Skeletal muscle satellite cell (primary cell): ENCODE measurements at regions not wholly inside any gene's neighbourhood (a gene's known extent, or its start where the extent isn't known, plus 50 kb on each side); places are given as distances from the start of the nearest gene placed in this dataset.

Experiments used
- H3K27me3 ChIP-seq: 2 replicates; pipeline ENCODE4 v1.7.0; 2013; ENCODE audit warnings: low read length; ENCODE audit not compliant: control insufficient read depth, insufficient read depth
- H3K36me3 ChIP-seq: 2 replicates; pipeline ENCODE4 v1.7.0; 2013; ENCODE audit warnings: mild to moderate bottlenecking, control low read depth, low read length; ENCODE audit not compliant: insufficient read depth
- H3K4me1 ChIP-seq: 2 replicates; pipeline ENCODE4 v1.7.0; 2013; ENCODE audit warnings: low read length; ENCODE audit not compliant: control insufficient read depth, insufficient read depth
- H3K4me2 ChIP-seq: 2 replicates; pipeline ENCODE4 v1.7.0; 2013; ENCODE audit warnings: mild to moderate bottlenecking, low read length
- H3K4me3 ChIP-seq: 2 replicates; pipeline ENCODE4 v1.7.0; 2013; ENCODE audit warnings: low read length
- H3K9ac ChIP-seq: 2 replicates; pipeline ENCODE4 v1.7.0; 2013; ENCODE audit warnings: mild to moderate bottlenecking, low read depth, low read length, moderate library complexity
- H3K9me3 ChIP-seq: replicated peaks from 2 replicates; pipeline ENCODE4 v1.7.0; 2013; ENCODE audit warnings: mild to moderate bottlenecking, control low read depth, low read length

DNA sequence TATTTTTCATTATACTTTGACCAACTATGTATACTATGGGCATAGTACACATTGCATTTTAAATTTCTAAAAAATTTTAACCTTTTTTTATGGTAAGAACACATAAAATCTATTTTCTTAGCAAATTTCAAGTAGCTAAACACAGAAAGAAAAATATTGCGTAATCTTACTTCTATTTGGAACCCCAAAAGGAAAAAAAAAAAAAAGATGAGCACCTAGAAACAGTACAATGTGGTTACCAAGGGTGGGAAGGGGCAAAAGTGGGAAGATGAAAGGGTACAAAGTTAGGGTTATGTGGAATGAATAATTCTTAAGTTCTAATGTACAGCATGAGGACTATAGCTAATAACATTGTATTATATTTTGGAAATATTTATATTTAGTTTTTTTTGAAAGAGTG, 205.0 kb upstream of the EPHA4 start:
- H3K9me3 ChIP-seq = no peaks in the 10 kb centered on the region
- no peak overlapping the region for H3K4me3 ChIP-seq
- H3K9ac ChIP-seq = no peak overlapping the region
- H3K36me3 ChIP-seq = no peaks in the 10 kb centered on the region
- no peak overlapping the region for H3K4me2 ChIP-seq
- H3K27me3 ChIP-seq = no peaks in the 10 kb centered on the region
- H3K4me1 ChIP-seq = peaks cover 21% of the 10 kb centered on the region

GRCh38 chr2:221775096-221775495, 203.0 kb upstream of the EPHA4 start:
- no peaks in the 10 kb centered on the region for H3K27me3 ChIP-seq
- no peak overlapping the region for H3K4me2 ChIP-seq
- no peak overlapping the region for H3K9ac ChIP-seq
- no peak overlapping the region for H3K4me3 ChIP-seq
- H3K9me3 ChIP-seq = no peaks in the 10 kb centered on the region
- H3K4me1 ChIP-seq = peaks cover 12% of the 10 kb centered on the region
- no peaks in the 10 kb centered on the region for H3K36me3 ChIP-seq

- no peak overlapping the region for H3K4me3 ChIP-seq
- peaks cover 3% of the 10 kb centered on the region for H3K4me1 ChIP-seq
- H3K9me3 ChIP-seq = no peaks in the 10 kb centered on the region
- H3K4me2 ChIP-seq = no peak overlapping the region
- no peaks in the 10 kb centered on the region for H3K36me3 ChIP-seq
- H3K9ac ChIP-seq = no peak overlapping the region
- H3K27me3 ChIP-seq = no peaks in the 10 kb centered on the region
These were observed 202.0 kb upstream of the EPHA4 start for GRCh38 chr2:221774136-221774535.

GRCh38 chr2:221771297-221771696, 199.2 kb upstream of the EPHA4 start:
- no peaks in the 10 kb centered on the region for H3K36me3 ChIP-seq
- no peak overlapping the region for H3K9ac ChIP-seq
- H3K4me3 ChIP-seq = no peak overlapping the region
- peaks cover 3% of the 10 kb centered on the region for H3K4me1 ChIP-seq
- H3K27me3 ChIP-seq = no peaks in the 10 kb centered on the region
- no peak overlapping the region for H3K4me2 ChIP-seq
- no peaks in the 10 kb centered on the region for H3K9me3 ChIP-seq

- H3K27me3 ChIP-seq = no peaks in the 10 kb centered on the region
- no peaks in the 10 kb centered on the region for H3K9me3 ChIP-seq
- H3K36me3 ChIP-seq = no peaks in the 10 kb centered on the region
- no peak overlapping the region for H3K9ac ChIP-seq
- H3K4me2 ChIP-seq = no peak overlapping the region
- no peak overlapping the region for H3K4me3 ChIP-seq
- H3K4me1 ChIP-seq = peaks cover 3% of the 10 kb centered on the region
These were observed 195.3 kb upstream of the EPHA4 start for GRCh38 chr2:221767106-221768012.

DNA sequence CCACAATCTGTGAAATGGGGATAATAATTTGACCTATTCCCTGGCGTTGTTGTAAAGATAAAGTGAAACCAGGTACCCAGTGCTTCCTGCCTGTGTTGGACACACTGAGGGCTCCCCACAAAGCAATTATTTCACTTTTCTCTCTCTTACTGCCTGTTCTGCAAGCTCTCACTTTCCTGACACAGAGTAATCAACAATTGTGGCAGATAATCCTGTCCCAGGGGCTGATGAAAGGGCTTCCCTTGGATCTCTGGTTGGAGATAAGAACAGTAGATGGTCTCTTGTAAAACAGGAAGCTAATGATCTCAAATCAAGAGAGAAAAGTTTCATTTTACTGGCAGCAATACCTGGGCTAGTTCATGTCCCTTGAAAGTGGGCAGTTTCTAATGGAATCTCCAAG, 190.4 kb upstream of the EPHA4 start:
- Histone ChIP-seq H3K9ac (no peak overlapping the region), H3K4me1 (peaks cover 2% of the 10 kb centered on the region), H3K9me3 (no peaks in the 10 kb centered on the region), H3K4me3 (no peak overlapping the region), H3K36me3 (no peaks in the 10 kb centered on the region), H3K27me3 (no peaks in the 10 kb centered on the region), H3K4me2 (no peak overlapping the region)

- H3K27me3 ChIP-seq = no peaks in the 10 kb centered on the region
- no peaks in the 10 kb centered on the region for H3K9me3 ChIP-seq
- H3K9ac ChIP-seq = no peak overlapping the region
- H3K36me3 ChIP-seq = no peaks in the 10 kb centered on the region
- no peak overlapping the region for H3K4me2 ChIP-seq
- no peak overlapping the region for H3K4me3 ChIP-seq
- H3K4me1 ChIP-seq = no peaks in the 10 kb centered on the region
These were observed 189.2 kb upstream of the EPHA4 start for GRCh38 chr2:221761260-221761659.

DNA sequence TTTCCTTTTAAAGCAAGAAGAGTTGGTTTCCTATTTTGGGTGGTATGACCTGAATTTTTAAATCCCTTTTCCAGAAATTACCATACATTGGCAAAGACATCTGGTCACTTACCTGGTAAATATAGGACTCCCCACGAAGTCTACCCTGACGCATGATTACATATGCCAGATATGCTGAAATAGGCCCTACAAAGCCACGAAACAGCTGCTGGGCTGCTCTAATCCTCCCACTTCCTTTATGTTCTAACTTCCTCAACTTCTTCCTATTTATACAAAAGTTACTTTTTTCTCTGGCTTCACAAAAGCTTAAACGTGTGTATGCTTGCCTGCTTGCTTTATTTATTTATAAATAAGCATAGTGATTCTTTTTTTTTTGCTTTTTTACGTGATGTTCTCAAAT, 186.0 kb upstream of the EPHA4 start:
- Histone ChIP-seq H3K4me2 (no peak overlapping the region), H3K36me3 (no peaks in the 10 kb centered on the region), H3K9me3 (no peaks in the 10 kb centered on the region), H3K9ac (no peak overlapping the region), H3K4me1 (no peaks in the 10 kb centered on the region), H3K4me3 (no peak overlapping the region), H3K27me3 (no peaks in the 10 kb centered on the region)

DNA sequence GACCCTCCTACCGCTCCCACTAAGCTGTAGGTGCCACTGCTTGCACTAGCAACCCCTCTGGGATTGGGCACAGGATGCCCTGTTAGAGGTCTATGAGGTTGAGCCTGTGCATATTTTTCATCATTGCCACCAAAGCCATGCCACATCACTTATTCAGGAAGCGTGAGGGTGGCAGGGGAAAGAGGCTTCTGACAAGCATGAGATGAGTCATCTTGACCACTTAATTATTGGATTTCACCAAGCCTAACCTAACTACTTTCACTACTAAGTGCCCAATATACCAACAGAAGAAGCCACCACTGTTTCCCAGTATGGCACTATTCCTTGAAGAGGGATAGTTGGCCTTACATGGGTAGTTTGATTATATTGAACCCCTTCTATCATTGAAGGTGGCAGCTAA, 181.3 kb upstream of the EPHA4 start:
- Histone ChIP-seq H3K36me3 (no peaks in the 10 kb centered on the region), H3K4me2 (no peak overlapping the region), H3K9me3 (no peaks in the 10 kb centered on the region), H3K4me3 (no peak overlapping the region), H3K9ac (no peak overlapping the region), H3K4me1 (no peaks in the 10 kb centered on the region), H3K27me3 (no peaks in the 10 kb centered on the region)

- Histone ChIP-seq H3K9me3 (no peaks in the 10 kb centered on the region), H3K4me1 (no peaks in the 10 kb centered on the region), H3K4me3 (no peak overlapping the region), H3K27me3 (no peaks in the 10 kb centered on the region), H3K9ac (no peak overlapping the region), H3K4me2 (no peak overlapping the region), H3K36me3 (no peaks in the 10 kb centered on the region)
These were observed 180.7 kb upstream of the EPHA4 start for GRCh38 chr2:221752781-221753180.

GRCh38 chr2:221750316-221750715, 178.2 kb upstream of the EPHA4 start:
- Histone ChIP-seq H3K27me3 (no peaks in the 10 kb centered on the region), H3K9ac (no peak overlapping the region), H3K4me2 (no peak overlapping the region), H3K4me1 (no peaks in the 10 kb centered on the region), H3K9me3 (no peaks in the 10 kb centered on the region), H3K36me3 (no peaks in the 10 kb centered on the region), H3K4me3 (no peak overlapping the region)

- no peak overlapping the region for H3K4me3 ChIP-seq
- H3K36me3 ChIP-seq = no peaks in the 10 kb centered on the region
- H3K27me3 ChIP-seq = no peaks in the 10 kb centered on the region
- no peak overlapping the region for H3K9ac ChIP-seq
- H3K4me2 ChIP-seq = no peak overlapping the region
- H3K4me1 ChIP-seq = no peaks in the 10 kb centered on the region
- H3K9me3 ChIP-seq = no peaks in the 10 kb centered on the region
These were observed 175.3 kb upstream of the EPHA4 start for GRCh38 chr2:221747289-221747972.
